Stimulated activated naive CD4-positive, alpha-beta T cell (primary cell): ENCODE measurements at regions not wholly inside any gene's neighbourhood (a gene's known extent, or its start where the extent isn't known, plus 50 kb on each side); places are given as distances from the start of the nearest gene placed in this dataset.
"Not testable (repeated sequence)": the region's sequence is repeated elsewhere in the genome, so short reads cannot be mapped to it uniquely, and the experiment has no call there.

Experiments
- DNase-seq, 6 experiments: peaks; one replicate each; lab custom pipeline; 2025; lab: John Stamatoyannopoulos, UW

GRCh38 chr4:141459020-141459419 lies 177.4 kb upstream of the IL15 start:
- DNase-seq: no peak

- DNase-seq: no peak
Measured at GRCh38 chr4:141462361-141462760, 174.0 kb upstream of the IL15 start.

- no peak for DNase-seq
Measured at GRCh38 chr4:141463678-141464077, 172.7 kb upstream of the IL15 start.

DNA sequence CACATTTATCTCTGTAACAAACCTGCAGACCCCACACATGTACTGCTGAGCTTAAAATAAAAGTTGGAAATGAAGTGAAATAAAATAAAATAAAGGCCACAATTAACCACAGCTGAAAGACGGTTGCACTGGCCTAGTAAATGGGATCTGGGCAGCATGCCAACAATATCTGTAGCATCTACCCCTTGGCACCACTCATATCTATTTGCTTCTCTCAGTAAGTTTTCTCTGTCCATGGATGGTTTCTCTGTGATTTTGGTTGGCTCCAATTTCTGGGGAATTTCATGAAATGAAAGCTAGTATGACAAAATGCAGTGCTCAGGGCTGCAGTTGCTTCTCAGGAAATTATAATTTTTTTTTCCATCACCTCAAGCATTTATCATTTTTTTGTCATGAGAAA lies 172.0 kb upstream of the IL15 start:
- DNase-seq: no peak

DNA sequence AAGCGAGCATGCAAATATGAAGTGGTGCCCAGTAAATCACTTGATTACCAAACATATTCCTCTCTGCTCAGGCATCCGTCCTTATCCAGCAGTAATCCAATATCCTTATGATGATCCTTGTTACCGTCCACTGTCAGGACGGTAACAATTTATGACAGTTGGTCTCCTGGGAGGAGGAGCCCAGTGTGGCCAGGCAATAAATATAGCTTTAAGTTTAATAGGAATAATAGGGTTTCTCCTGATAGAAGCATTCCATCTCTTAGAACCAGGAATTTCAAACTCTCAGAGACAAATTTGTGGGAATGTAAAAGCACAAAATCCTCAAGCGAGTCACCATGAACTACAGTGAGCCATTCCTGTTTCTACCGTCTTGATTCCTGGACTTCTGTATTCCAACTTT lies 171.2 kb upstream of the IL15 start:
- no peak for DNase-seq

GRCh38 chr4:141467225-141467624 lies 169.2 kb upstream of the IL15 start:
- no peak for DNase-seq

DNA sequence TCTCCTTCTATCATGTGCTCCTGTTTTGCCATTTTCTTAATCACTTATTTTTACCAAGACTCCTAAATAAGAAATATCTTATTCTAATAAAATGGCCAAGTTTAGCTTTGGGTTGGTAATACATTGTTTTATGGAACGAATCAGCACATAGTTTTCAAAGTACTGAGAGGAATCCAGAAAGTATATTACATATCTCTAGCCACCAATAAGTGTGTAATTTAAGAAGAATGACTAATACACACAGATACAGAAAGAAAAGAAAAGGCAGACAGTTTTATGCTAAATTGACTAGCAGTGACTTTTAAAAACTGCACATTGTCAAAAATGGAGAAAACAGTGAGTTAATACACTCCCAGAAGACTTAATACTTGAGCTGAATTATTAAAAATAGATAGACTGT lies 167.0 kb upstream of the IL15 start:
- no peak for DNase-seq

DNA sequence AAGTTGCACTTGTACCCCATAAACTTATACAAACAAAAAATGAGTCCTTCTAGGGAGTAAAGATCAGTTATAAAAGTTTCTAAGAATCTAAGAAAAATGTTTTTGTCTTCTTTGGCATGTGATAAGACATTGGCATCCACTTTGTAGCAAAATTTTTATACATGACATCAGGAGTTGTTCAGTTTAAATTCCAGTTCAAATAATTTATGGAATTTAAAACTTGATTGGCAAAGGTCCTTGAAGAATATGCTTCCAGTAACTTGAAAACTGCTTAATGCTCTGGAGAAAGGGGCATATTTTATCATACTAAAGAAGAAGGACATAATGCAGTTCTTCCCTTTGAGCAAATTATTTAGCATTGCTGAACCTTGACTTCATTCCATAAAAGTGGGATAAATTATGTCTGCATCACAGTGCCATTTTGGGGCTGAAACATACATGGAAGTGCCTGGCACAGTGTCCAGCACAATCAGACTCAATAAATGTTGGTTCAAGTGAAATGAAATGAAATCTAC lies 163.3 kb upstream of the IL15 start:
- DNase-seq: no peak

DNA sequence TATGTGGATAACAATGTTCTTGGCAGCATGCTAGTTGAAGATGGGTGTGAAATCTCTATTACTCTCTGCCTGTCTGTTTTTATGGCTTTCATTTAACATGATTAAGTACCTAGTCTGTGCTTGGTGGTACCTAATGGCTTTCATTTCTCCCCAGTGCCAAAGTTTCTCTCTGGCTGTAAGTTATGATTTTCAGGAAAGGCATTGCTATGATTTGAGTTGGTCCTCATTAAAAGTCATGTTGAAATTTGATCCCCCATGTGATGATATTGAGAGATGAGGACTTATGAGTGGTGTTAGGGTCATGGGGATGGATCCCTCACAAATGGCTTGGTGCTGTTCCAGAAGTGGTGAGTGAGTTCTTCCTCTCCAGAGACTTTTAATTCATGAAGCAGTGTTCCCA lies 162.4 kb upstream of the IL15 start:
- no peak for DNase-seq

DNA sequence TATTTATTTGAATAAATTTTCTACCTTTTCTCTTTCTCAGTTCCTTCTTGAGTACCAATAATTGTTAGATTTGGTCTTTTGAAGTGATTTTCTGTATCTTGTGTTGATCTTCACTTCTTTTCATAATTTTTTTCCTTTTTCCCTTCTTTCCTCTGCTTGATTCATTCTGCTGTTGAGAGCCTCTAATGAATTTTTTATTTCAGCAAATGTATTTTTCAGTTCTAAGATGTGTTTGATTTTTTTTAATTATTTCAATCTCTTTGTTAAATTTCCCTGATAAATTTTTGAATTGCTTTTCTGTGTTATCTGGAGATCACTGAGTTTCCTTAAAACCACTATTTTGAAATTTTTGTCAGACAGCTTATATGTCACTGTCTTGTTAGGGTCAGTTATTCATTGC lies 155.4 kb upstream of the IL15 start:
- DNase-seq: no peak

- DNase-seq: not testable (repeated sequence)
Measured at GRCh38 chr4:141484298-141484697, 152.1 kb upstream of the IL15 start.

- DNase-seq: no peak
Measured at GRCh38 chr4:141486375-141486997, 149.9 kb upstream of the IL15 start.

GRCh38 chr4:141497627-141498026 lies 138.8 kb upstream of the IL15 start:
- DNase-seq: no peak

DNA sequence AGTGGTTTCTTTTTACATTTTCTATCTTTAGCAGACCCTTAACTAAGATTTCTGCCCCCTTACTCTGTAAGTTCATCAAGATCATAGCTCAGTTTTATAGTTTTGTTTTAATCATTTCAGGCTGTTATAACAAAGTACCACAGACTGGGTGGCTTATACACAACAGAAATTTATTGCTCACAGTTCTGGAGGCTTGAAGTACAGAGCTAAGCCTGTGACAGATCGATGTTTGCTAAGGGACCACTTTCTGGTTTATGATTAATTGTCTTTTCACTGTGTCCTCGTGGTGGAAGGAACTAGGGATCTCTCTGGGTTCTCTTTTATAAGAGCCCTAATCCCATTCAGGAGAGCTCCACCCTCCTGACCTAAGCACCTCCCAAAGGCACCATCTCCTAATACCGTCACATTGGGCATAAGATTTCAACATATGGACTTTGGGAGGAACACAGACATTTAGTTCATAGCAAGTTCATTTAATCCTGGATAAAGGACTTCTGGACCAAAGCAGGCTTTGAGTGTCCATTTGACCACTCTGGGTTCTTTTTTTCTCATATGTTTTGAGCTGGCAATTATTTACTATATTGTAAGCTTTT lies 137.0 kb upstream of the IL15 start:
- no peak for DNase-seq

GRCh38 chr4:141501395-141501794 lies 135.0 kb upstream of the IL15 start:
- no peak for DNase-seq

DNA sequence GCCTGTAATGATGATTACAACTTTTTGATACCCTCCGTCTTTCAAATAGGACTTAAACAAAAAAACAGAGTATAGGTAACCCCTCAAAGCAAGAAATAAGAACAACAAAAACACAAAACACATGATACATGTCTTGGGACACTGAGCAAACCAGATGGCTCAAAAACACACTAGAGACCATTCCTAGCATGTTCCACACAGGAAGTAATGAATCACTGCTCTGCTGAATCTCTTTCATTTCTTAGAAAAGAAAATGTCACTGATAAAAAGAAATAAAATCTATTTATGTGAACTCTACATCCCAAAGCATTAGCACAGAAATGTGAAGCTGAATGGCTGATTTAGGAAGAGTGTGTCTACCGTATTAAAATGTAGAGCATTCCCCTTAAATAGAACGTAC lies 134.5 kb upstream of the IL15 start:
- DNase-seq: no peak

DNA sequence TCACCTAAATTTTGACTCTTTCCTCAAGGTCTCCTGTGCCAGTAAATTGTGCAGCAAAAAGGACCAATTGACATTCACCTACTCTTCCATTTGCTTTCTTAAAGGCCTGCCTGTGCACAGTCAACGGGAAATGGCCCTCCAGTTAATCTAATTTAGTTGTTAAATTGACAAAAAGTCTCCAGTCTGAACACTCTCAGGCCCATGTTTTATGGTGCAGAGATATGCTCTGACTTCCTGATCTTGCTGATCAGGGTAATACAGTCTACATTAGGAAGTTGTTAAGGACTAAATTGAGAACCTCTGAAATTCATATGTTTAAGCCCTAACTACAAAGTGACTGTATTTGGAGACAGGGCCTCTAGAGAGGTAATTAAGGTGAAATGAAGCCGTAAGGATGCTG lies 133.6 kb upstream of the IL15 start:
- DNase-seq: no peak

- no peak for DNase-seq
Measured at GRCh38 chr4:141503260-141503659, 133.1 kb upstream of the IL15 start.

DNA sequence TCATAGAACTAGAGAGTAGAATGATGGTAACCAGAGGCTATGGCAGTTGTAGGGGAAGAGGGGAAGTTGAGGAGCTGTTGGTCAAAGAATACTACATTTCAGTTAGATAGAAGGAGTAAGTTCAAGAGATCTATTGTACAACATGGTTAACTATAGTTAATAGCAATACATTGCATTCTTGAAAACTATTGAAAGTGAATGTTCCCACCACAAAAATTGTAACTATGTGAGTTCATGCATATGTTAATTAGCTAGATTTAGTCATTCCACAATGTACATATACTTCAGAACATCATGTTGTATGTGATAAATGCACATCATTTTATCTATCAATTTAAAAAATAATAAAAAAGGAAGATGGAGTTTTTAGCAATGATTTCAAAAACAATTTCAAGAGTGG lies 125.3 kb upstream of the IL15 start:
- no peak for DNase-seq

GRCh38 chr4:141513866-141514265 lies 122.5 kb upstream of the IL15 start:
- no peak for DNase-seq

DNA sequence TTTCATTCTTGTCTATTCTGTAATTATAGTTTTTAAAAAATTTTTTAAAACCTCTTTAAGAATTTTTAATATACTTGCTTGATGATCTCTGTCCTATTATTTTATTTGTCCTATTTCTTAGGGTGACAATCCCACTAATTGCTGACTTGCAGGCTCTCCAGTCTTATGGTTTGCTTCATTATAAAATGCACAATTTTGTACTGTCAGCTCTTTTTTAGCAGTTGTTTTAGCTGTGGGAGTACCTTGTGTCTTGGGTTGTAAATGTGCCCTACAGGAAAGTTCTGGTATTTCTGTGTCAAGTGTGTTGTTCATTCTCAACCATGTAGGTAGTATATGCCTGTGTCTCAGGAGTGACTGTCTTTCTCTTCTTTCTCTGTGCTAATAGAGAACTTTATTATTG lies 118.2 kb upstream of the IL15 start:
- no peak for DNase-seq

DNA sequence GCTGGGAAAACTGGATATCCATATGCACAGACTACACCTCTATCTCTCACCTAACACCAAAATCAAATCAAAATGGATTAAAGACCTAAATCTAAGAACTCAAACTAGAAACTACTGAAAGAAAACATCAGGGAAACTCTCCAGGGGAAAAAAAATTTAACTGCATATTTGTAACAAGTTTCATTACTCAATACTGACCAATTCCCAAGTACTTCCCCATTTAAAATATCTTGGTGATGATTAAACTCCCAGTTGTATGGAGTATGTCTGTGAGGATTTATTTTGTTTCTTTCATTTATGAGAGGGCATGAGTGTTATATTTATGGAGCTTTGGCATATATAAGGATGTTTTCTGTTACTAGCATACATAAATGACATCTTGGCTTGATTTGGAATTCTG lies 112.3 kb upstream of the IL15 start:
- no peak for DNase-seq

GRCh38 chr4:141524841-141525240 lies 111.5 kb upstream of the IL15 start:
- no peak for DNase-seq

DNA sequence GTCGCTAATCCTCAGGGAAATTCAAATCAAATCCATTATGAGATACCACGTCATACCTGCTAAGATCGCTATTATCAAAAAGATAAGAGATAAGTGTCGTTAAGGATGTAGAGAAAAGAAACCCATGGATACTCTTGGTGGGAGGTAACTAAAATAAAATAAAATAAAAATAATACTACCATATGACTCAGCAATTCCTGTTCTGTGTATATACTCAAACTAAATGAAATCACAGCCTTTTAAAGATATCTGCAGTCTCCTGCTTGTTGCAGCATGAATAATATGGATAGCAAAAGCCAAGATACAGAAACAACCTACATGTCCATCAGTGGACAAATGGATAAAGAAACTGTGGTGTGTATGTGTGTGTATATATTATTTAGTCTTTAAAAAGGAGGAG lies 105.8 kb upstream of the IL15 start:
- no peak for DNase-seq
